ENCODE measurements at regions not wholly inside any gene's neighbourhood (a gene's known extent, or its start where the extent isn't known, plus 50 kb on each side); places are given as distances from the start of the nearest gene placed in this dataset.

DNA sequence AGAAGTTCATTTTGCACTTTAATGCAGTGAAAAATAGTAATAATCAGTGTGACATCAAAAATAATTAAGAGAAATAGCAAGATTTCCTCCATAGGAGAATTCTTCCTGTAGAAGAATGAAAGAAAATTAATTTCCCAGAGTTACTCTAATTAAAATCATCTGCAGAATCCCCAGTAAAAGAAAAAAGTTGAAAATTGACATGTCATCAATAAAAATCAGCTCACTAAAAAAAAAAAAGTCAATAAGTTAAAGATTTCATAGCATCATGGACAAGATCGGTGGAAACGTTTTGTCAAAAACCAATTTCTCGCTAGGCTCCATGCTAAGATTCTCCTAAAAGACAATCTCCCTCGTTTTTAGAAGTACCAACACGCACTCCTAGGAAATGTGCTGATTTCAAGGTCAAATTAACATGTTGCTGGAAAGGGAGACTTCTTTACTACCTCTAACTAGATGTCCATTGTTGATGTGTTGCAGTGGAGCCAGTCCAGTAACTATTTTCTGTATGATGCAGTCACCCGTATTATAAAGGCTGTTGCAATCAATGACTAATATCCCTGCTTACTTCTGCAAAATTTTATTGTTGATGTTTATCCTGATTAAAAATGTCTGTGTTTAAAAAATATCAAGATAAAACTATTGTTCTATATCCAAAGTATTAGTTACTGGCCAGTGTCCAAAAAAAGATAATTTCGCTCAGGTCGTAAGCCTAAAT is 591.9 kb upstream of the MGMT start:
- no peak for DNase-seq
- ChIA-PET CTCF (no interaction called here), POLR2A (no interaction called here)
- no peaks in the 10 kb centered on the region for H3K9me3 Mint-ChIP-seq
- no peaks in the 10 kb centered on the region for H3K27me3 Mint-ChIP-seq
- no peak for ATAC-seq (ENCODE audit: low read depth)
- H3K4me3 Mint-ChIP-seq: no peak overlapping the region
- no peaks in the 10 kb centered on the region for H3K36me3 Mint-ChIP-seq (ENCODE audit: low read depth)
- intact Hi-C loops (cut with micrococcal nuclease): no loop called here
- no peaks in the 10 kb centered on the region for H3K4me1 Mint-ChIP-seq
- TF ChIP-seq CTCF (IDR thresholded peaks at IDR 0.05): no peak
- H3K27ac Mint-ChIP-seq: no peak overlapping the region

DNA sequence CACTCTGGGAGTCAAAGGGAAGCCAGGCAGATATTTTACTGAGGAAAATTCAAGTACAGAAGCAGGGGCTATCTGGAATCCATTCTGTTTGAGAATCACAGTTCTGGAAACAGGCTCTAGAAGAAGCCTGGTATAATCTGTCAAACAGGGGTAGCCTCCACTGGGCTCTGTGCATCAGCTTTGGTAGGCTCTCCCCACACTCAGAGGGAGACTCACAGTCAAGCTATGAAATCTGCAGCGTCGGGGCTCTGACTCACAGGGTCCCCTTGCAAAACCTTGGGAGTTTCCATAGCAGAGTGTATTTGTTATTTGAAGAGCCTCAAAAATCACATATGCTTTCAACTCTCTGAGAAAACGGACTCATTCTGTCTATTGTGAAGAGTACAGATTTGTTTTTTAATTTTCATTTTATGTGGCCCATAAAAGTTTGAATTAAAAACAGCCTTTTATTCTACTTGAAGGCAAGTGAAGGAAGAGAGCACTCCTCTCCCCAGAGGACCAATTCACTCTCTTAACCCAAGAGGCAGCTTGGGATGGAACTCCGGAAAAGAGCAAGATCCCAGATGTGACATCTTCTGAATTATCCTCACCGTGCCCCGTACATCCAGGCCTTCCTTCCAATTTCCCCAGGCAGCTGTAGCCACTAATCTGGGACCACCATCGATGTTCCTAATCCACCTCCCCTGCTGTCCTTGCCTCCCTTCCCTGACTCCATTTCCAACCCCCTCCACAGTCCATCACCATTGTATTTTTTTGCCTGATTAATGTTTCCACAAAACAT is 590.9 kb upstream of the MGMT start:
- intact Hi-C loops (cut with micrococcal nuclease): no loop called here
- TF ChIP-seq CTCF (IDR thresholded peaks at IDR 0.05): no peak
- Mint-ChIP-seq H3K27me3 (no peaks in the 10 kb centered on the region), H3K36me3 (ENCODE audit: low read depth) (no peaks in the 10 kb centered on the region), H3K4me3 (no peak overlapping the region), H3K27ac (no peak overlapping the region), H3K9me3 (no peaks in the 10 kb centered on the region), H3K4me1 (no peaks in the 10 kb centered on the region)
- ChIA-PET CTCF (no interaction called here), POLR2A (no interaction called here)
- no peak for ATAC-seq (ENCODE audit: low read depth)
- DNase-seq: no peak

- ChIA-PET CTCF (no interaction called here), POLR2A (no interaction called here)
- Mint-ChIP-seq H3K4me3 (no peak overlapping the region), H3K9me3 (no peaks in the 10 kb centered on the region), H3K27me3 (no peaks in the 10 kb centered on the region), H3K27ac (no peak overlapping the region), H3K36me3 (ENCODE audit: low read depth) (no peaks in the 10 kb centered on the region), H3K4me1 (no peaks in the 10 kb centered on the region)
- DNase-seq (no peak), ATAC-seq (ENCODE audit: low read depth) (no peak)
- no peak for TF ChIP-seq CTCF (IDR thresholded peaks at IDR 0.05)
- intact Hi-C loops (cut with micrococcal nuclease): no loop called here
Measured at GRCh38 chr10:128877141-128877540, 589.9 kb upstream of the MGMT start.

GRCh38 chr10:128877936-128878335 is 589.1 kb upstream of the MGMT start:
- intact Hi-C loops (cut with micrococcal nuclease): no loop called here
- H3K36me3 Mint-ChIP-seq (ENCODE audit: low read depth): no peaks in the 10 kb centered on the region
- no peaks in the 10 kb centered on the region for H3K4me1 Mint-ChIP-seq
- no peak overlapping the region for H3K27ac Mint-ChIP-seq
- no peaks in the 10 kb centered on the region for H3K27me3 Mint-ChIP-seq
- no peaks in the 10 kb centered on the region for H3K9me3 Mint-ChIP-seq
- ATAC-seq (ENCODE audit: low read depth) (no peak), DNase-seq (no peak)
- ChIA-PET CTCF (no interaction called here), POLR2A (no interaction called here)
- no peak for TF ChIP-seq CTCF (IDR thresholded peaks at IDR 0.05)
- H3K4me3 Mint-ChIP-seq: no peak overlapping the region

DNA sequence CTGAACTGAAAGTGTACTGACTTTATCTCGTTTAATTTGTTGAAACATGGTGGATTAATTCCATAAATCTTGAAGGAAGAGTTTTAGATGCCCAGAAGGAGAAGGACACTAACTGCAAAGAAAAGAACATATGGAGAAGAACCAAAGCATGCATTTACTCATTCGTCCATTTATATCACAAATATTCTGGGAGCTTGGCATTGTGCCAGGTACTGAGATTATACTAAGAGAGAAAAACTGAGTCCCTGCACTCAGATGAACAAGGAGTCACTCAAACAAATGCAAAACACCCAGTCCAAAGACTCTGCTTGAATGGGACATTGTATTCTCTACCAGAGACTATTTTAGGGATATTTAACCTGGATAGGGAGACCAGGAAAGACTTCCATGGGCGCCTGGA is 588.0 kb upstream of the MGMT start:
- Mint-ChIP-seq H3K9me3 (no peaks in the 10 kb centered on the region), H3K36me3 (ENCODE audit: low read depth) (no peaks in the 10 kb centered on the region), H3K4me3 (no peak overlapping the region), H3K27me3 (no peaks in the 10 kb centered on the region), H3K4me1 (no peaks in the 10 kb centered on the region), H3K27ac (no peak overlapping the region)
- CTCF ChIA-PET: no interaction called here
- no peak for DNase-seq
- TF ChIP-seq CTCF (IDR thresholded peaks at IDR 0.05): no peak
- POLR2A ChIA-PET: no interaction called here
- intact Hi-C loops (cut with micrococcal nuclease): no loop called here
- no peak for ATAC-seq (ENCODE audit: low read depth)
